ENCODE measurements at regions not wholly inside any gene's neighbourhood (a gene's known extent, or its start where the extent isn't known, plus 50 kb on each side); places are given as distances from the start of the nearest gene placed in this dataset.

- TF ChIP-seq CTCF (tag by site-specific recombination; IDR thresholded peaks at IDR 0.05) (no peak), EGR2 (tag by site-specific recombination; IDR thresholded peaks at IDR 0.05; ENCODE audit: low read depth) (no peak), ZNF362 (tag by site-specific recombination; IDR thresholded peaks at IDR 0.05) (no peak), ZNF510 (tag by site-specific recombination; IDR thresholded peaks at IDR 0.05; ENCODE audit: insufficient replicate concordance) (no peak), ZNF76 (tag by site-specific recombination; IDR thresholded peaks at IDR 0.05; ENCODE audit: borderline replicate concordance, low read depth) (no peak), ZNF785 (tag by site-specific recombination; IDR thresholded peaks at IDR 0.05) (no peak), MYNN (tag by site-specific recombination; IDR thresholded peaks at IDR 0.05; ENCODE audit: borderline replicate concordance) (no peak), PBX3 (CRISPR knock-in tag; IDR thresholded peaks at IDR 0.05) (no peak), PRDM6 (tag by site-specific recombination; IDR thresholded peaks at IDR 0.05) (no peak), SALL2 (tag by site-specific recombination; IDR thresholded peaks at IDR 0.05; ENCODE audit: borderline replicate concordance) (no peak)
- TF ChIP-seq, protein P1, sequence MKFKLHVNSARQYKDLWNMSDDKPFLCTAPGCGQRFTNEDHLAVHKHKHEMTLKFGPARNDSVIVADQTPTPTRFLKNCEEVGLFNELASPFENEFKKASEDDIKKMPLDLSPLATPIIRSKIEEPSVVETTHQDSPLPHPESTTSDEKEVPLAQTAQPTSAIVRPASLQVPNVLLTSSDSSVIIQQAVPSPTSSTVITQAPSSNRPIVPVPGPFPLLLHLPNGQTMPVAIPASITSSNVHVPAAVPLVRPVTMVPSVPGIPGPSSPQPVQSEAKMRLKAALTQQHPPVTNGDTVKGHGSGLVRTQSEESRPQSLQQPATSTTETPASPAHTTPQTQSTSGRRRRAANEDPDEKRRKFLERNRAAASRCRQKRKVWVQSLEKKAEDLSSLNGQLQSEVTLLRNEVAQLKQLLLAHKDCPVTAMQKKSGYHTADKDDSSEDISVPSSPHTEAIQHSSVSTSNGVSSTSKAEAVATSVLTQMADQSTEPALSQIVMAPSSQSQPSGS (tag by site-specific recombination; IDR thresholded peaks at IDR 0.05; ENCODE audit: low read depth): no peak
Observed at GRCh38 chr18:55908901-55909366, 320.9 kb upstream of the TCF4 start.
